Adrenal gland (tissue), 9 donors: ENCODE measurements at regions not wholly inside any gene's neighbourhood (a gene's known extent, or its start where the extent isn't known, plus 50 kb on each side); places are given as distances from the start of the nearest gene placed in this dataset.

Experiments used
- DNase-seq, 7 donors: peaks; one replicate each; pipeline ENCODE4 v3.0.0-alpha.2; 2019 to 2020
- H3K27ac ChIP-seq, 5 donors: fragments of 200-600 bp; sonication (generic) in 4 of 5; 1 replicate in 3 of 5; 2 replicates in 2 of 5; pipeline versions ENCODE4 v1.5.1 to v1.8.0; 2016 to 2020; ENCODE audit warnings: mild to moderate bottlenecking in 1 of 5
- H3K27me3 ChIP-seq: fragments of 200-600 bp; 2 replicates; pipeline ENCODE4 v1.8.0; 2021
- H3K36me3 ChIP-seq, 2 donors: fragments of 200-600 bp; replicated peaks in 1 of 2; 1 replicate in 1 of 2; 2 replicates in 1 of 2; pipeline versions ENCODE4 v1.5.1 to v1.8.0; 2018 to 2022
- H3K4me1 ChIP-seq, 2 donors: fragments of 200-600 bp; replicated peaks in 1 of 2; 1 replicate in 1 of 2; 2 replicates in 1 of 2; pipeline versions ENCODE4 v1.5.1 to v1.8.0; 2018 to 2021
- H3K4me3 ChIP-seq, 4 donors: fragments of 200-600 bp; sonication (generic) in 3 of 4; one replicate each; pipeline ENCODE4 v1.5.1; 2016 to 2018
- H3K9me3 ChIP-seq, 3 donors: fragments of 200-600 bp; sonication (generic) in 1 of 3; replicated peaks in 1 of 3; 1 replicate in 2 of 3; 2 replicates in 1 of 3; pipeline versions ENCODE4 v1.5.1 to v1.8.0; 2016 to 2021
- CTCF ChIP-seq, 6 experiments: fragments of 450-650 bp in 4 of 6; fragments of 200-600 bp in 2 of 6; sonication (generic) in 1 of 6; IDR thresholded peaks; 1 replicate in 5 of 6; 2 replicates in 1 of 6; pipeline versions ENCODE4 v1.5.1 to v1.8.0; 2016 to 2021; ENCODE audit warnings: antibody characterized with exemption in 6 of 6, mild to moderate bottlenecking in 2 of 6, moderate library complexity in 1 of 6
- POLR2A ChIP-seq, 2 donors: fragments of 450-650 bp; IDR thresholded peaks; one replicate each; pipeline ENCODE4 v1.6.1; 2017; ENCODE audit warnings: antibody characterized with exemption in 2 of 2, mild to moderate bottlenecking in 2 of 2, moderate library complexity in 1 of 2
- WGBS, 4 donors: extraction: QIAGEN DNeasy Blood & Tissue Kit in 2 of 4; methylation state at CpG; one replicate each; pipeline versions ENCODE4 v1.1.5 to v1.1.7; 2013 to 2017; 5-methylcytosine and 5-hydroxymethylcytosine counted together
- intact Hi-C, 2 donors: fragments of 100-400 bp; cut with DNase I; formaldehyde crosslinking; loops; one replicate each; pipeline versions ENCODE4 v1.14.1 to v1.15.0; 2022 to 2023
- donor health status: healthy with polysubstance abuse.
- donor health status: Bipolar disorder and iron deficiency.
- donor health status: DM: yes; HTN: yes; CAD: no.
- donor health status: DM: no; HTN: no; CAD: no.
- donor health status: DM: no; HTN: no; CAD: no.

- Histone ChIP-seq H3K4me1 (no peaks in the 10 kb centered on the region), H3K4me3 (no peak overlapping the region), H3K27ac (no peak overlapping the region), H3K27me3 (no peaks in the 10 kb centered on the region), H3K36me3 (no peaks in the 10 kb centered on the region), H3K9me3 (no peaks in the 10 kb centered on the region)
- 67 to 76% (median 68%) methylated on average over 8 of the region's 8 CpGs for WGBS, 4 donors
- intact Hi-C loops, result no loop called here
- DNase-seq, result no peak
- TF ChIP-seq POLR2A (IDR thresholded peaks at IDR 0.05), result no peak
These were observed 280.7 kb upstream of the HNRNPA3 start for GRCh38 chr2:176931588-176932563.

GRCh38 chr2:176934131-176934530 is 278.5 kb upstream of the HNRNPA3 start:
- H3K36me3 ChIP-seq, result no peaks in the 10 kb centered on the region
- no peaks in the 10 kb centered on the region for H3K27me3 ChIP-seq
- H3K4me1 ChIP-seq, result no peaks in the 10 kb centered on the region
- intact Hi-C loops, result no loop called here
- no peak for DNase-seq
- H3K27ac ChIP-seq, result no peak overlapping the region
- no peak for TF ChIP-seq POLR2A (IDR thresholded peaks at IDR 0.05)
- no peak for TF ChIP-seq CTCF (IDR thresholded peaks at IDR 0.05)
- H3K9me3 ChIP-seq, result no peaks in the 10 kb centered on the region
- no peak overlapping the region for H3K4me3 ChIP-seq
- WGBS, 4 donors, result 94 to 100% (median 95%) methylated on average over 5 of the region's 5 CpGs

GRCh38 chr2:176934869-176935415 is 277.7 kb upstream of the HNRNPA3 start:
- Histone ChIP-seq H3K4me1 (no peaks in the 10 kb centered on the region), H3K9me3 (no peaks in the 10 kb centered on the region), H3K36me3 (no peaks in the 10 kb centered on the region), H3K27me3 (no peaks in the 10 kb centered on the region), H3K27ac (no peak overlapping the region), H3K4me3 (no peak overlapping the region)
- TF ChIP-seq POLR2A (IDR thresholded peaks at IDR 0.05) (no peak), CTCF (IDR thresholded peaks at IDR 0.05) (no peak)
- intact Hi-C loops, result no loop called here
- 43 to 63% (median 57%) methylated on average over 7 of the region's 7 CpGs for whole genome bisulfite sequencing, 4 donors
- no peak for DNase-seq

GRCh38 chr2:176935543-176936102 is 277.0 kb upstream of the HNRNPA3 start:
- Histone ChIP-seq H3K27ac (no peak overlapping the region), H3K27me3 (no peaks in the 10 kb centered on the region), H3K4me3 (no peak overlapping the region), H3K4me1 (no peaks in the 10 kb centered on the region), H3K9me3 (no peaks in the 10 kb centered on the region), H3K36me3 (no peaks in the 10 kb centered on the region)
- intact Hi-C loops, result no loop called here
- no peak for TF ChIP-seq POLR2A (IDR thresholded peaks at IDR 0.05)
- TF ChIP-seq CTCF (IDR thresholded peaks at IDR 0.05), result no peak
- DNase-seq, result no peak
- WGBS, 4 donors, result 61 to 82% (median 71%) methylated on average over 5 of the region's 5 CpGs
